ENCODE measurements at regions not wholly inside any gene's neighbourhood (a gene's known extent, or its start where the extent isn't known, plus 50 kb on each side); places are given as distances from the start of the nearest gene placed in this dataset.

GRCh38 chr2:60294901-60295635, 258.4 kb downstream of the BCL11A start:
- peak; percentile 60 for DNase-seq (ENCODE audit: low spot score)

GRCh38 chr2:60292242-60292641, 261.2 kb downstream of the BCL11A start:
- no peak for DNase-seq (ENCODE audit: low spot score)

- DNase-seq (ENCODE audit: low spot score): no peak
Observed at GRCh38 chr2:60290509-60290908, 262.9 kb downstream of the BCL11A start.

GRCh38 chr2:60285626-60286316, 267.7 kb downstream of the BCL11A start:
- DNase-seq (ENCODE audit: low spot score): no peak

DNA sequence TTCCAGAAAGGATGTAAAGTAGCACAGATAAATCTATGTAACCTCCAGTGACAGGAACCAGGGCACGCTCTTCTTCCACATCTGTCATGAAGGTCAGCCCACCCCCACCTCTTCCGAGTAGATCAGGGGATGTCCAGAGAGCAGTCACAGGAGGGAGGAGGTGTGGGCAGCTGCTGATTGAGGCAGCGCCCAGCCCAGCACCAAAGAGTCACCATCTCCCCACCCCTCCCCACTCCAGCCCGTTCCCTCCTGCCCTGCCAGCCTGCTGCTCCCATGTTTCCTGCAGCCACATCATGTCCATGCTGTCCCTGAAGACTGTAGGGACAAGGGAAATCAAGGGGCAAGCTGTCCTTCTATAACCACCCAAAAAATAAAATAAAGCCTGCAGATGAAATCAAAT, 269.8 kb downstream of the BCL11A start:
- no peak for DNase-seq (ENCODE audit: low spot score)

GRCh38 chr2:60282886-60283285, 270.6 kb downstream of the BCL11A start:
- no peak for DNase-seq (ENCODE audit: low spot score)

GRCh38 chr2:60281730-60282129, 271.7 kb downstream of the BCL11A start:
- DNase-seq (ENCODE audit: low spot score): no peak

DNA sequence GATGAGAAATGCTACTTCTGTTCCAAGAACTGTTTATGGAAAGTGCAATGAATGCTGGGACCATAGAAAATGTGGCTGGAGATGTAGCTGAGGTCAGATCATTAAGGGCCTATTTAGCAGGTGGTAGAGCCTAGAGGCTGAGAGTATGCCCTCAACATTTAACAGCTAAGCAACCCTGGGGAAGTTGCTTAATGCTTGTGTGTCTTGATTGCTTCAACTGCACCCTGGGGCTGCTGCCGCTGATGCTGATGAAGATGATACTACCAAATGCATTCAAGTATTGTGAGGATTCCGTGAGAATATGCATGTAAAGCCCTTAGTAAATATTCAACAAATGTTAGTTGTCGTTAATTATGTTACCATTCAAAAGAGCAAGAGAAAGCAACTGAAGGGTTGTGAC, 273.2 kb downstream of the BCL11A start:
- DNase-seq (ENCODE audit: low spot score): no peak

DNA sequence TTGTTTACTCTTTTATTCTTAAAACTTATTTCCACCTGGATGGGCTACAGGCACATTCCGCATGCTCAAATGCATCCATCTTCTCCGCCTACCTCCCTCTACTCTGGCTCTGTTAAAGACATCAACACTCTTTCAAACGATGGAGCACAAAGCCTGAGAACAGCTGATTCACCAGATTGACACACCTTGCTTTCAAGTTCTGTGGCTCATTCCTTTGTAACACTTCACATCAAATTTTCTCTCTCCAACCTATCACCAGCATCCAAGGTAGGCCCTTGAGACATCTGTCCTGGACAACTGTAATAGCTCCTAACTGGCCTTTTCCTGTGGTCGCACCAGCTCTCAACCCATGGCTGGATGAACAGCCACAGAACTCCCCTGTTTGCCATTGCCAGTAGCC, 274.5 kb downstream of the BCL11A start:
- no peak for DNase-seq (ENCODE audit: low spot score)

- no peak for DNase-seq (ENCODE audit: low spot score)
Observed at GRCh38 chr2:60275958-60276357, 277.5 kb downstream of the BCL11A start.

DNA sequence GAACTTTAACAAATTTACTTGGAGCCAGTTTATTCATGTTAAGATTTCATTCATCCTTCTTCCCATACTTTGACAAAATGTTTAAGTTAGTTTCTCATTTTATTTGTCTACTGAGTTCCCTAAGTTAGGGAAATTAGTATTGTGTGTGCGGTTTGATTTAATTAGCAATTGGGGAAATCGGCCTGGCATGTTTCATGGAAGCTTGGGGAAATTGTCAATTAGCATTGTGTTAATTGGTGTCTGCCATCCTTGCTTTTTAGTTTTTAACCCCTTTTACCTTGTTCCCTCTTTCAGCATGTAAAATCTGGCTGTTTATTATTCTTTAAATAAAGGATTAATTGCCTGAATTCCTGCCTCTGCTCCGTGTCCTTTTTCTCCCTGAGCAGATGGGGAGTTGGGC, 279.6 kb downstream of the BCL11A start:
- DNase-seq (ENCODE audit: low spot score): no peak

- DNase-seq (ENCODE audit: low spot score): no peak
Observed at GRCh38 chr2:60271713-60272112, 281.7 kb downstream of the BCL11A start.

- DNase-seq (ENCODE audit: low spot score): no peak
Observed at GRCh38 chr2:60271131-60271530, 282.3 kb downstream of the BCL11A start.

DNA sequence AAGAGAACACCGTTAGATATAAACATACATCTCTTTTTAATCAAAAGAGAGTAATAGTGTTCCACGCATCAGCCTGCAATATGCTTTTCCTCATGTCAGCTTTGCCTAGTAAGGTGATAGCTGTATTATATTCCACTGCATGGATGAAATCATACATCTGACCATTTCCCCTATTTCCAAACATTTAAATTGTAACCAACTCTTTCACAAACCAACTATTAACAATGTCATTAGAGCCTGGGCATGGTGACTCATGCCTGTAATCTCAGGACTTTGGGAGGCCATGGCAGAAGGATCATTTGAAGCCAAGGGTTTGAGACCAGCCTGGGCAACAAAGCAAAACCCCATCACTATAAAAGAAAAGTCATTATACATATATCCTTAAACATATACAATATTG, 284.8 kb downstream of the BCL11A start:
- DNase-seq (ENCODE audit: low spot score): no peak

GRCh38 chr2:60268032-60268431, 285.4 kb downstream of the BCL11A start:
- no peak for DNase-seq (ENCODE audit: low spot score)

- DNase-seq (ENCODE audit: low spot score): no peak
Observed at GRCh38 chr2:60267122-60267521, 286.3 kb downstream of the BCL11A start.

GRCh38 chr2:60262178-60262577, 291.3 kb downstream of the BCL11A start:
- DNase-seq (ENCODE audit: low spot score): no peak

DNA sequence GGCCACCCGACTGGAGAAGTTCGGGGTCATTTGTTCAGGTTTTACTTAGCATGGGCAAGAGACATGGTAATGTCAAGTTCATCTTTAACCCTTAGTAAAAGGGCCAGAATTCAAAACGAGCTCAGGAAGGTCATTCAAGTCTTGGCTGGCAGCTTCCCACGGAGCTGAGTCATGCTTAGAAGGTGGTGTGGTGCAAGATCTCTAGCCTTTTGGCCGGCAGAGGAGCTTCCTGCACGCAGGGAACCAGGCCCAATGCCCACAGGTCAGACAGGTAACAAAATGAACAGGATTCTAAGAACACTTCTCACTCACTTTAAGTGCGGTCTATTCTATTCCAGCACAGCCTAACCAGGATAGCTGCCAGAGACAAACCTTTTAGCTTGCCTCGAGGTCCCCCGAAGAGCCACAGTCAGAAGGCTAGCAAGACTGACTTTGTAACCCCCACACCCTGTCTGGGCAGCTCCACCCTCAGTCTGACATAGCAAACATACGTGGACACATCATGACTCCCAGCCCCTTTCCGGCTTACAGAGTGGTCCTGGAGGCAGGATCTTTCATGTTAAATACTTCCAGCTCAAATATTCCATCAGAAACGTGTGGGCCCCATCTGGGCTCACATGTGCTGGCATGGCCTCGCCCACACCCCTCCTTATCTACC, 292.7 kb downstream of the BCL11A start:
- no peak for DNase-seq (ENCODE audit: low spot score)

DNA sequence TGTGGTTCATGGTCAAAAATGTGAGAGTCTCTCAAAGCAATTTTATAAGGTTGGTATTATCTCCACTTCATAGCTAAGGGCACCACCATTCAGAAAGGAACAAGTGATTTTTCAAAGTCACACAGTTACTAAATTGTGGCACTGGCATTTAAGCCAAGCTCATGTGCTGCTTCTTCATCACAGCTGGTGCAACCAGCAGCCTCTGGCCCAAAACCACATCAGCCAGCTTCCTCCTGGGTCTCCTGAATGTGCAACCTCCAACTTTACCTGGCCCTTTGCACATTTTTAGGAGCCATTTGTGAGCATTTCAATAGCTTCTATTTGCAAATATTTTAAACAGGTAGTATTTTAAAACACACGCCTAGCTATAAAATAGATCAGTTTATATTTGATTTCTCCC, 293.7 kb downstream of the BCL11A start:
- DNase-seq (ENCODE audit: low spot score): no peak

DNA sequence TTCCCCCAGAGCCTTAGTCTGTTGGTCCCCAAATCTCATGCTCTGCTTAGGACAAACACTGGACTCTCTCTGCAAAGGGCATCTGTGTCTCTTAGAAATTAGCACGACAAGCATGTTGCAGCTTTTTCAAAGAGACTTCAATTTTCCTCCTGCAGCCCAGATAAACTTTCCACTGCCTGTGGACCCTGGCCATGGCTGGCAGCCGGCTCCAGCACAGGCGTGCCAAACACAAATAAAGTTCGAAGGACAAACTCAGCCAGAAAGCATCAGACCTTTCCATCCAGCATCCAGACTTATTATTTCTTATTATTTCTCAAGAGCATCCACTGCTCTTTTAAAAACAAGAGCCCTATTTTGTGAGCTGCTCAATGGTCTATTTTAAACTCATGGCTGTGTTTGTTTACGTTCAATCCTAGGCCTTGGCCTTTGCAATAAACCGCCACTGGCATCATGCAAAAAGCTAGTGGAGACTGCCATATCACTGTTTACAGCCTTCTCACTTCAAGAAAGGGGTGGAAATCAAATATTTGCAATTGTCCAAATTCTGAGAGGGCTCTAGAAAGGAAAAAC, 300.8 kb downstream of the BCL11A start:
- peak; percentile 13 for DNase-seq (ENCODE audit: low spot score)

GRCh38 chr2:60251247-60251646, 302.2 kb downstream of the BCL11A start:
- DNase-seq (ENCODE audit: low spot score): no peak

DNA sequence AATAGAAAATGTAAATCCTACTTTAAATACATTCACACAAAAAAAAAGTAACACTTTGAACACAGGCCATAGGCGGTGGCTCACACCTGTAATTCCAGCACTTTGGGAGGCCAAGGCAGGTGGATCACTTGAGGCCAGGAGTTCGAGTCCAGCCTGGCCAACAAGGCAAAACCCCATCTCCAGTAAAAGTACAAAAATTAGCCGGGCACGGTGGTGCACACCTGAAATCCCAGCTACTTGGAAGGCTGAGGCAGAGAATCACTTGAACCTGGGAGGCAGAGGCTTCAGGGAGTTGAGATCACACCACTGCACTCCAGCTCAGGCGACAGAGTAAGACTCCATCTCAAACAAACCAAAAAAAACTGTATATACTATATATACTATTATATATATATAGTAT, 303.6 kb downstream of the BCL11A start:
- no peak for DNase-seq (ENCODE audit: low spot score)

DNA sequence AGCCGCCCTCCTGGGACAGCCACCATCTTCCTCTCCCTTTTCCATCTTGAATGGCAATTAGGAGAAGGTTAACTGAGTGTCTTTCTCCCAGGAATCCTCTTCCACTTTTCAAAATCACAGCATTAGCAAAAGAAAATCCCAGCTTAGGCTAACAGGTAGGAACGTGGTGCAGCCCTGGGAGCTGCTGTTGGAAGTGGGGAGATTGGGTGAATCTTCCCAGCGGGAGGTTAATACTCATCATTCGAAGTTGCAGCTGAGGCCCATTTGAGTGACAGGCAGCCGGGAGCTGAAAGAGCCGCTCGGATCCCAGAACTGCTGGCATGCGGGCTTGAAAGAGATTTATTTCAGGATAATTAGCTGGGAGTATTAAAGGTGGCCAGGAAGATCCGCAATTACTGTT, 306.0 kb downstream of the BCL11A start:
- no peak for DNase-seq (ENCODE audit: low spot score)
